B cell (primary cell): ENCODE measurements at regions not wholly inside any gene's neighbourhood (a gene's known extent, or its start where the extent isn't known, plus 50 kb on each side); places are given as distances from the start of the nearest gene placed in this dataset.

Experiments
- CTCF ChIP-seq: fragments of 200-600 bp; IDR thresholded peaks from one replicate; pipeline ENCODE4 v1.8.0; 2022; ENCODE audit warnings: antibody characterized with exemption, mild to moderate bottlenecking
- EZH2 ChIP-seq: IDR thresholded peaks from 2 replicates; pipeline ENCODE4 v1.6.1; 2012; ENCODE audit warnings: borderline replicate concordance, low read depth, mild to moderate bottlenecking, moderate library complexity, low read length; ENCODE audit not compliant: insufficient read depth, poor library complexity, severe bottlenecking

- no peak for TF ChIP-seq CTCF
- TF ChIP-seq EZH2, result no peak
These were observed 397.6 kb upstream of the BOD1L1 start for GRCh38 chr4:14025111-14025510.
